HS-5 (cell line): ENCODE measurements at regions not wholly inside any gene's neighbourhood (a gene's known extent, or its start where the extent isn't known, plus 50 kb on each side); places are given as distances from the start of the nearest gene placed in this dataset.
"Not testable (repeated sequence)": the region's sequence is repeated elsewhere in the genome, so short reads cannot be mapped to it uniquely, and the experiment has no call there.

ENCODE experiments used
- DNase-seq: peaks from one replicate; pipeline ENCODE4 v3.0.0-alpha.2; 2012; ENCODE audit warnings: low read depth

DNA sequence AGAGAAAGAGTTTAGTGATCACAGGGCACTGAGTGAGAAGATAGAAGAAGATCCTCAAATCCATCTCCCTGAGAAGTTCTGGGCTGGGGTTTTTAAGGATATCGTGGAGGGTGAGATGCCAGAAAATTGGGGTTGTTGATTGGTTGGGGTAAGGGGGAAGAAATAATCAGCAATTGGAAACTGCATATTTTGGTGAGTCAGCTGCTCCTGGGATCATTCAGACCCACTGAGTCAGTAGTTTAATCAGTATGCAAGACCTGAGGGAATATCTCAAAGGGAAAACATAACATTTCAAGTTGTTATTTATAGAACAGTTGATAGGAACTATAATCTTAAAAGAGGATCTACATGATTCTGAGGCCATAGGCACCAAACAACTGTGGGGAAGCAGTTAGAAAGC lies 183.4 kb downstream of the FCRL5 start:
- not testable (repeated sequence) for DNase-seq

DNA sequence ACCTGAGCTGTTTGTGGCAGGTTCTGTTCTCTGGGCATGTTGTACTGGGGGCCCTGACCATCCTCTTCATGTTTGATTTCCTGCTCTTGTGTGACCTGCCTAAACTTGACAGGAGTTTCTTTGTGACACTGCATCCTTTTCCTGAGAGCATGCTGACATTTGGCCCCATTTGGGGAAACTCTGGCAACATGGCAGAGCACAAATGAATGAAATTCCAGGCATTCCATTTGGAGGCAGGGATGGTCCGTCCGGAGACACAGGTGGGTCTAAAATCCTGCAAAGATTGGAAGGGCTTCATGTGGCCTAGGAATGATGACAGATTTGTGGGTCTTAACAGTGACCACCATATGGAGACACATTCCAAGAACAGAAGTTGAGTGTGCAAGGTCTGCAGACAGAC lies 184.0 kb downstream of the FCRL5 start:
- no peak for DNase-seq

DNA sequence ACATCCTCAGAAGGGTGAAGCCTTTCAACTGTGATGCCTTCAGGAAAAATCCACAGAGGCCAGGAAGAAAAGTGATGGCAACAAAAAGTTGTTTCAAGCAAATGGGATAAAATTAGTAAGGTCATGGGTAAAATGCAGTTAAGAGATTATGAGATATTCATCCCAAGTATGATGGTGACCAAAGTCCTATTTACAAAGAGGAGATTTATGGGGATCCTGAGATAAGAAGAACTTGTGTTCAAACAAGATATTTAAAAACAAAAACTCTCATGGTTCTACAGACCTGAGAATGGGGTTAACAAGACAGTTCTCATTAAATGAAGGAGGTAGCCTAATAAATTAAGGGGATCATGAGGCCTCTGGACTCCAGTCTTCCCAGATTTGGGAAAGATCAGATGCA lies 184.4 kb downstream of the FCRL5 start:
- DNase-seq: no peak

DNA sequence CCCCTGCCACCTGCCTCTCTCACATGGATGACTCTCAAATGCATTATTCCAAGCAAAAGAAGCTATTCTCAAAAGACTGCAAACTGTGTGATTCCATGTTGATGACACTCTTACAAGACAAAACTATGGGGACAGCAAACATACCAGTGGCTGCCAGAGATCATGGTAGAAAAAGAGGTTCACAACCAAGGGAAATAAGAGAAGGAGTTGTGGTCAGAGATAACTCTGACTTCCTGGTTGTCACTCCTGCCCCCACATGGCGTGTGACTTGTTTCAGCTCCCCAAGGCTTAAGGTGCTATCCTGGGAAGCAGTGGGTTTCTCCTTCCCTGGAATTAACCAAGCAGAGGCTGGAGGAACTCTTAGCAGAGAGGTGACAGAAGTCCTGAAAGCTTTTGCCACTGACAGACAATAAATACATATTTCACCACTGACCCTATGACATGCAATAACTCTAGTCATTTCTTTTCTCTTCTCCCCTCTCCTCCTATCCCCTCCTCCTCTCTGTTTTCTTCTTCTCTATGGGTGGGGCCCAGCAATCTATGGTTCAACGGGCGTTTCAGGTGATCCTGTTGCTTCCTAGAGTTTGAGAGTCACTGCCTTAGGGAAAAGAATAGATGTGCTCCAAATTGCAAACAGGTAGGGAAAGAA lies 185.1 kb downstream of the FCRL5 start:
- DNase-seq: no peak

DNA sequence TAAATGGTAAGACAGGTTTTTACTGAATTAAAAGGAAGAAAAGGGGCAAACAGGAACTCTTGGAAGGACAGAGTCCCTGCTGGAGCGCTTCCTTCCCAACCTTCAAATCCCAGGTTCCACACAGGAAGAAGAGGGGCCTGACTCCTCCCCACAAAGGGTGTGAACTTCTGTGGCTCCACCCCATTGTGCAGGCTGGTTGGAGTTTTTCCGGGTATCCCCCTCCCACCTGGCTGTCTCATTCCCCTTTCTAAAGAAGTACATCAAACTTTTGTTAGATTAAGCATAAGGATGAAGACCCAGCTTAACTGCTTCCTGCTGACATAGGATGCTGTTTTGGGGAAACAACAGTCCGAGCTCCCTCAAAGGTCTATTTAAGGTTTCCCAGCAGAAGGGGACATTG lies 187.7 kb downstream of the FCRL5 start:
- DNase-seq: no peak

DNA sequence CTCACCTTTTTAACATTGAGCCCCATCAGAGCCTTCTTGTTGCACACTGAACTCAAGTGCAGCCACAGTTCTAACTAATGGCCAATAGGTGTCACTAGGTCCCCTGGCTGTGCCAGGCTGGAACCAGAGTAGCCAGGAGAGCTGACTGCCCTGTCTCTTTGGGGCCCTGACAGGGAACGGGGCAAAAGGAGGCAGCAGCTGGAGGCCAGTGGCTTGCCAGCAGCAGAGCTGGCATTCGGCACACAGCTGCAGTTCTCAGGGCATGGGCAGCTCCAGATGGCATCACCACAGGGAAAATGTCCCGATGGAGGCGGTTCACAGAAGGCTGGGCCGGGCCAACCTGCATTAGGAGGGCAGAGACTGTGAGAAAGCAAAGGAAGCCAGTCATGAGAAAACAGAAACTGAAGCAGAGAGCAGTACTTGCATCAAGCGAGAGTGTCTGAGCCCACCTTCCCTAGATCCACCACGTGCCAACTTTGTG lies 188.6 kb downstream of the FCRL5 start:
- DNase-seq: no peak

DNA sequence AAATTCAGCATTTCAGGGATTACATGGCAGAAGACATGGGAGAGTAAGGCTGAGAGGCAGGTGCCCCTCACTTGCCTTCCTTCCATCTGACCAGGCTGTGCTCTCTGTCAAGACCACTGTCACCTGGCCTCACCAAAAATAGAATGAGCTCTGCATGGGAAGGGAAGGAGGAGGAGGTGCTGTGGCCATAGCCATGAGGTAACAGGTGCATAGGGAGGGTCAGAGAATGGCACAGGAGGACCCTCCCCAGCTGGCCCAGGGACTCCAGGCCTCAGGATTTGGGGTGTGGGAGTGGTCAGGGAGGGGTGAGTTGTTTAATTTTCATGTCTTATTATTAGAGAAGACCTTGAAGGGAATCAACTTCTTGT lies 192.3 kb downstream of the FCRL5 start:
- no peak for DNase-seq

DNA sequence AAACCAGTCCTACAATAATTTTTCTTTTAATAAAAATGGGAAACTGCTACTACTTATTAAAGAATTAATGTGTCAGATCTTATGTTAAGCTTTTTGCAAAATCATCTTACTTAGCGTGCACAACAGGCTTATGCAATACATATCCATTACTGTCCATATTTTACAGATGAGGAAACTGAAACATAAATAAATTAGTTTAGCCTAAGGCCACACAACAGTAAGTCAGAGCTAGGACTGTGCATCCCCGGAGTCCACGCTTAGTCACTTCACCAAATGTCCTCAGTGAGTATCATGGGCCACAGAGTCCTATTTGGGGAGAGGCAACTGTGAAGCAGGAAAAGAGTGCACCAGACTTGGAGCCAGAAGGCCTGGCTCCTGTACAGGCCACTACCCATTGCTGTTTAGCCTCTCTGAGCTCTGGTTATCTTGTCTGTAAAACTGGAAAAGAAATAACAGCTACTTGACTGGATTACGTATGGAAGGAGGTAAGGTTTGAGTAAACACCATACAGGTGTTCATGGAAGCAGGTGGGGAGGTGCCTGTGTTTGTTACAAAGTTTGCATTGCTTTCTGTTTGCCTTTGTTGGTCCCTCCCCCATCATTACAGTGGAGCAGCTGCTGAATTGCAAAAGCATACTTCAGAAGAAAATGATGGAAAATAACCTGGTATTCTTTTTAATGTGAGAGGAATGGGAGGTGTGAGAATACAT lies 192.8 kb downstream of the FCRL5 start:
- DNase-seq: no peak

DNA sequence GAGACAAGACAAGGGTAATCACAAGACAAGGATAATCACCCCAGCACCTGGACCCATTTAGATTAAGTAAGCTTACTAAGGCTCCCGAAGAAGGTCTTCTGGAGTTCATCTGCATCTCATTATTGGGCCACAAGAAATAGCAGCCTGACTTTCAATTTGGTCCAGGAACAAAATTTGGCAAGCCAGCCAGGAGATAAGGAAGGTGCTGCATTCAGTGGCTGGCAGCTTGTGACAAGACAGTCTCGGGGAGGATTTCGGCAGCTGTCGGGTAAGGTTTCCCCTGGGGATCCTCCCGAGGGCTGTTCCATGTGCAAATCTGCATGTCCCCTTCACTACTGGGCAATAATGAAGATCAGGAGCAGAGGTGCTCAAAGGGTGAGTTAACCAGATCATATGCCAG lies 195.2 kb downstream of the FCRL5 start:
- no peak for DNase-seq

DNA sequence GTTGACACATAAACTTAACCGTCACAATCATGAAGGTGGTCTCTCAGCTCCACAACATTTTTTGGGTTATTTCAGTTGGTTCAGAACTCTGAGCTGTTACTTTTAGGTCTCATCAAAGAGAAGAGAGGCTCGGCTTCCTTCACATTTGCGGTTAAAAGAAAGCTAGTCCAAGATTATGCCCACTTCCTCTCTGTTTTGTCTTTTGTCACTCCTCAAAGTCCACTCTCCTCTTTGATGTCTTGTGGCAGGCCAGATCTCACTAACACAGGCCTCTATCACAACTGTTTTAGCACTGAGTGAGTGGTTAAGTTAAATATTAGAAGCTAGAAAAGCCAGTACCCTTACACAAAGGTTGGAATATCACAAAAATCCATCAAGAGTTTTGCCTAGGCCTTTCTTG lies 195.7 kb downstream of the FCRL5 start:
- no peak for DNase-seq

DNA sequence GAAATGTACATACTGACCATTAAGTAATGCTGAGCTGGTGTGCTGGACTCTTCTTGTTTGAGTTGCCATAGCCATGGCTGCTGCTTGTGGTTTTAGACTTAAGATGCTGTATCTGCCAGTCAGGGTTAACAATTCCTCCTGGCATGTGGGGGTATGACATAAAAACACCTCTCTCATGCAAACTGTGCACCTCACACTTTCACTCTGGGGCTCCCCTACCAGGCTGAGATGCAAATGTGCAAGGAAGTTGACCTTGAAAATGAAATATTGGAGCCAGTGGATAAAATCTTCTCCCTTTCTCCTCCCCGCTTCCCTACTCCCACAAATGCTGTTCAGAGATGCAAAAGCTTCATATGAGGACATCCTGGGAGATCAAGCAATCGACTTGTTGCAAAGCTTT lies 198.8 kb downstream of the FCRL5 start:
- DNase-seq: no peak

DNA sequence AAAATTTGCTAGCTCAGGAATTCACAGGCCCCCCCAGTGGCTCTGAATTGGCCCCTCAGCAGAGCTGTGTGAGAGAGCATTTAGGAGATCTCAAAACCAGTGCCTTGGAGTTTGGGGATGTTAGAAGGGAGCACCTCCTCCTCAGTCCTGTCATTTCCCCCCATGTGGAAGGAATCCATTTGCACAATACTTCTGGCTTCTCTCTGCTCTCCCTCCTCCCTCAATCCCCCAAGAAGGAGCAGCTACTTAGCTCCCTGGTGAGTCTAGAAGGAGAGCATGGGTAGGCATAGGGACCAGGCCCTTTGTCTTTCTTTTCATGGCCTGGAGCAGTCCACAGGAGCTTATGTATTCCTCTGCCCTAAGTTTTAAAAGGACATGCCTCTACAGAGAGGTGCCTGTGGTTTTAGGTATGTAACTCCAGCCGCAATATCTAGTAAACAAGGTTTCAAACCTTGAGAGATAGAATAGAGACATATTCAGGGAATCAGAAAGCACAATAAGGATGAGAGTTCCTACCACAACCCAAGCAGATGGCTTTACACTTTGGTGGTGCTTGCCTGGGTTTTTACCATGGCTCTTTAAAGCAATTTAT lies 199.4 kb downstream of the FCRL5 start:
- no peak for DNase-seq

DNA sequence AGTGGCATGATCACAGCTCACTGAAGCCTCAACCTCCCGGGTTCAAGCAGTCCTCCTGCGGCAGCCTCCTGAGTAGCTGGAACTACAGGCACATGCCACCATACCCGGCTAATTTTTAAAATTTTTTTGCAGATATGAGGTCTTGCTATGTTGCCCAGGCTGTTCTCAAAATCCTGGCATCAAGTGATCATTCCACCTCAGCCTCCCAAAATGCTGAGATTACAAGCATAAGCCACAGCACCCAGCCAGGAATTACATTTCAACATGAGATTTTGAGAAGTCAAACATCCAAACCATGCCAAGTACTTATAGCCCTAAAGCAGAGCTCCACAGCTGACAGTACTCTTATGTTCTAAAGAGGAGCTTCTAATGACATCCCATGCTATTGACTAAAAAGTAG lies 200.1 kb downstream of the FCRL5 start:
- no peak for DNase-seq

DNA sequence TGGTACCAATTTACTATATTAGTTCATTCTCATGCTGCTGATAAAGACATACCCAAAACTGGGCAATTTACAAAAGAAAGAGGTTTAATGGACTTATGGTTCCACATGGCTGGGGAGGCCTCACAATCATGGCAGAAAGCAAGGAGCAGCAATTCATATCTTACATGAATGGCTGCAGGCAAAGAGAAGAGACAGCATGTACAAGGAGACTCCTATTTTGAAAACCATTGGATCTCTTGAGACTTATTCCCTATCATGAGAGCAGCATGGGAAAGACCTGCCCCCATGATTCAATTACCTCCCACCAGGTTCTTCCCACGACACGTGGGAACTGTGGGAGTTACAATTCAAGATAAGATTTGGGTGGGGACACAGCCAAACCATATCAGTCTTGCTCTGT lies 200.5 kb downstream of the FCRL5 start:
- not testable (repeated sequence) for DNase-seq

DNA sequence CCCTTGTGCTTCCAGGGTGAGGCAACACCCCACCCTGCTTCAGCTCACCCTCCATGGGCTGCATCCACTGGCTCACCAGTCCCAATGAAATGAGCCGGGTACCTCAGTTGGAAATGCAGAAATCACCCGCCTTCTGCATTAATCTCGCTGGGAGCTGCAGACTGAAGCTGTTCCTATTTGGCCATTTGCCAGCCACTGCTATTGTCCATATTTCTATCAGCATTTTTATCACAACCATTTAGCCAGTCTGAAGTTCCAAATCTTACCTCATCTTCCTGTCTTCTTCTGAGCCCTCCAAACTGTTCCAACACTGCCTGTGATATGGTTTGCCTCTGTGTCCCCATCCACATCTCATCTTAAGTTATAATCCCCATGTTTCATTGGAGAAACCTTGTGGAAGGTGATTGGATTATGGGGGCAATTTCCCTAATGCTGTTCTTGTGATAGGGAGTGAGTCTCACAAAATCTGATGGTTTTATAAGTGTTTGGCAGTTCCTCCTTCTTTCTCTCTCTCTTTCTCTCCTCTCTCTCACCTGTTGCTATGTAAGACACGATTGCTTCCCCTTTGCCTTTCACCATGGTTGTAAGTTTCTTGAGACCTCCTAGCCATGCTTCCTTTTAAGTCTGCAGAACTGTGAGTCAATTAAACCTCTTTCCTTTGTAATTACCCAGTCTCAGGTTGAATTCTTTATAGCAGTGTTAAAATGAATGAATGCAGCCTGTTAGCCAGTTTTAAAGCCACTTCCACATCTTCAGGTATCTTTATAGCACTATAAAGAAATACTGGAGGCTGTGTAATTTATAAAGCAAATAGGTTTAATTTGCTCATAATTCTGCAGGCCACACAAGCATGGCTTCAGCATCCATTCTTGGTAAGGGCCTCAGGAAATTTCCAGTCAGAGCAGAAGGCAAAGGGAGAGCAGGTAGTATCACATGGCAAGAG lies 203.5 kb downstream of the FCRL5 start:
- DNase-seq: no peak

DNA sequence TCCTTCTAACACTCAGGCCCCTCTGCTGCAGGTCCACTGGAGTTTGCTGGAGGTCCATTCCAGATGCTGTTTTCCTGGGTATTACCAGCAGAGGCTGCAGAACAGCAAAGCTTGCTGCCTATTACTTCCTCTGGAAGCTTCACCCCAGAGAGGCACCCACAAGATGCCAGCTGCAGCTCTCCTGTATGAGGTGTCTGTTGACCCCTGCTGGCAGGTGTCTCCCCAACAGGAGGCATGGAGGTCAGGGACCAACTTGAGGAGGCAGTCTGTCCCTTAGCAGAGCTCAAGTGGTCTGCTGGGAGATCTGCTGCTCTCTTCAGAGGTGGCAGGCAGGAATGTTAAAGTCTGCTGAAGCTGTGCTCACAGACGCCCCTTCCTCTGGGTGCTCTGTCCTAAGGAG lies 204.8 kb downstream of the FCRL5 start:
- DNase-seq: no peak

DNA sequence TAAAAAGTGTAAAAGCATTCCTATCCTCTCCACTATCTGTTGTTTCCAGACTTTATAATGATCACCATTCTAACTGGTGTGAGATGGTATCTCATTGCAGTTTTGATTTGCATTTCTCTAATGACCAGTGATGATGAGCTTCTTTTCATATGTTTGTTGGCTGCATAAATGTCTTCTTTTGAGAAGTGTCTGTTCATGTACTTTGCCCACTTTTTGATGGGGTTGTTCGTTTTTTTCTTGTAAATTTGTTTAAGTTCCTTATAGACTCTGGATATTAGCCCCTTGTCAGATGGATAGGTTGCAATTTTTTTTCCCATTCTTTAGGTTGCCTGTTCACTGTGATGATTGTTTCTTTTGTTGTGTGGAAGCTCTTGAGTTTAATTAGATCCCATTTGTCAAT lies 199.6 kb upstream of the ETV3 start:
- not testable (repeated sequence) for DNase-seq

DNA sequence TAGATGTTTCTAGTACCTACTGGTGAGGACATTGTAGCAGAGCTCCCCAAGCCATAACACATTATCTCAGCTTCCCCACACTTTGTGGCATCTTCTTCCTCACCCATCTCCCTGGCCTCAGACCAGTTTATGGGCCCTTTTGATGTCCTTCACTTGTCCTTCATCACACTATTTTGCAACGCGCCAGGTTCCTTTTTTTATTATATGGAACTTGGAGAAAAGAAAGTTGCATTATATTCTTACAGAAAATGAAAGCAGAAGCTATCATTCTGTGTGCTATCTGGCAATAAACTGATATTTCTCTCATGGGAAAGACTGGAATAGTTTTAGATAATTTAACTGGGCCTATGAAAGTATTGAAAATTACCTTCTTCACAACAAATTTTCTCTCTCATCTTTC lies 196.9 kb upstream of the ETV3 start:
- DNase-seq: no peak

DNA sequence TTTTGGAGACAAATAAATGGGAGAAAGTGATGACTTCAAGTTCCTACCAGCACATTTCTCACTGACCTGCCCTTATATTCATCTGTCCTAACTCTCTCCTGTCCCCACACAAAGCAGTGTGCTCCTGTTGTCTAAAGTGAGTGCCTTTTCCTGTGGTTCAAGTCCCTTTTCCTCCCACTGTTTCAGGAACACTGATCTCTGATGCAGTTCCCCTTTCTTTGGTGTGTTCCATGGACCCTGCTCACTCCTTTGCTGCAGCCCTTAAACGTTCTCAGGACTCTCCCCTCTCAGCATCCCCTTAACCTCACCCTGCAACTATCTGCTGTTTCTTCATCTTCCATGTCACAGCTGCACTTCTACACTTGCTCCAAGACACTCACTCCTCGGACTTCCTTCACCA lies 195.8 kb upstream of the ETV3 start:
- DNase-seq: no peak

DNA sequence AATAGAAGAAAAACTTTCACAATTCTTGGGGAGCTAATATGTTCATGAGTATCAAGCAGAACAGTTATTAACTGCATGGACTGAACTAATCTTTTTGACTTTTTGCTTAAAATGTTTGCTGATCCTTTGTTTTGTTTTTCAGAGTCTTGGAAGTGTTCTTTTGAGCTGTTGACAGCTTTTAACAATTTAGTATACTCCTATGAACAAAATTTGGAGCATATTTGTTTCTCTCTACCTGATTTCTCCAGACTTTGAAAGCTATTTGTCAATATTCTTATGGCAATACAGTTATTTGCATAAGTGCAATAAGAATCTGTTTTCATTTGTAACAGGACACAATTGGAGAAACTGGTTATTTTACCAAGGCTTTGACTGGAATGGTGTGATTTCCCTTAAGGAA lies 192.0 kb upstream of the ETV3 start:
- not testable (repeated sequence) for DNase-seq

DNA sequence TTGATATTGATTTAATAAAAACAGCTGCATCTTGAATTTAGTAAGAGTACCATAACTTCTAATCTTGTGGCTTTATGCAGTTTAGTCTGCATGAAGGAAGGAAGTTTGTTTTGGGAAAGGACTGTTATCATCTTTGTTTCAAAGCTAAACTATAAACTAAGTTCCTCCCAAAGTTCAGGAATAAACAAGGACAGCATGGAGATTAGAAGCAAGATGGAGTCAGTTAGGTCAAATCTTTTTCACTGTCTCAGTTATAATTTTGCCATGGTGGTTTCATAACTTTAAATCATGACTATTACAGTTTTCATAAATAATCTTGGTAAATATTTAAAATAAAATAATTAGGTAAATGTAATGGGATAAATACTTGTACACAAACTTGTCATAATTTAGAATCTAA lies 189.9 kb upstream of the ETV3 start:
- not testable (repeated sequence) for DNase-seq

DNA sequence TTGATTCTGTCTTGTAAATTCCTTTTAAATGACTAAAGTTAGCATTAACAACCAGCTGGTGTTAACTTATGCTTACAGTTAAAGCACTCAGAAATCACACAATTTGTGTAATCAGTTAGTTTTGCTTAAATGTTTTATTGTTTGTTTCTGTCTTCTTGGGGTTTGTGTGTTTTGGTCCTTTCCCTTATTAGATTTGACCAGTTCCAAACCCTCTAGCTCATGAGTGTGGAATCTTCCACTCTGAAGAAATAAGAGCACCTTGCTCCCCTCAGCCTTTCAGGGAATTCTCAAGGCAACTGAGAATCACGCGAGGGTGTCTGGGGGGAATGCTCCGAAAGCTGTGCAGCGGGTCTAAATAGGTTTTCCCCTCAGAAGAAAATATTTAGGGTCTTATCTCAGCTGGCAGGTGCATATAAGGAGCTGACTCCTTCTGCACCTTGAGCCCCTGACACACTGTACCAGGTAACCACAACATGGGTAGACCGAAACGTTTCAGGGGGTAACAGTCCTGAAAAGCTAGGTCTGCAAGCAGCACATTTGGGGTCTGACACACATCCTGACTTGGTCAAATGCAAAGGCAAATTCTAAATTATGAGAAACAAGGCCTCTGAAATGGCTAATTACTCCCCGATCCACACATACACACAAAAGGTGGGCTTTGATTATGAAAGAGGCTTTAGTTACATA lies 188.1 kb upstream of the ETV3 start:
- no peak for DNase-seq
